ENCODE measurements at regions not wholly inside any gene's neighbourhood (a gene's known extent, or its start where the extent isn't known, plus 50 kb on each side); places are given as distances from the start of the nearest gene placed in this dataset.
A peak's percentile ranks its signal among the peaks of the same experiment; 100 is the strongest.

DNA sequence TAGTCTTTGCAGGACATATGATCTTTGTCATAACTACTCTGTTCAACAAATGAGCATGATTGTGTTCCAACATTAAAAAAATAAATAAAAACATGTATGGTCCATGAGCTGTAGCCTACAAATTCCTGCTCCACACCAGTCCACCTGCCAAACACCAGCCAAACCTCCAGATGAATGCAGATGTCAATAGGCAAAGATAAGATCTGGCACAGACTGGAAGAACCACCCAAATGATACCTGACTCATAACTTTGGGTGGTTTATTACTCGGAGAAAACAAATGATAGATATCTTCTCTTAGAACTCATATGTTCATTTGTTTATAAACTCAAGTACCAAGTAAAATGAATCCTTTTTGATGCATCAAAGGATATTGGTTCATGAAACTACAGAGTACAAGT lies 425.1 kb downstream of the GBA3 start:
- H3K4me3 ChIP-seq (ENCODE audit: low read depth, low read length), result no peak overlapping the region
- TF ChIP-seq, protein P1, sequence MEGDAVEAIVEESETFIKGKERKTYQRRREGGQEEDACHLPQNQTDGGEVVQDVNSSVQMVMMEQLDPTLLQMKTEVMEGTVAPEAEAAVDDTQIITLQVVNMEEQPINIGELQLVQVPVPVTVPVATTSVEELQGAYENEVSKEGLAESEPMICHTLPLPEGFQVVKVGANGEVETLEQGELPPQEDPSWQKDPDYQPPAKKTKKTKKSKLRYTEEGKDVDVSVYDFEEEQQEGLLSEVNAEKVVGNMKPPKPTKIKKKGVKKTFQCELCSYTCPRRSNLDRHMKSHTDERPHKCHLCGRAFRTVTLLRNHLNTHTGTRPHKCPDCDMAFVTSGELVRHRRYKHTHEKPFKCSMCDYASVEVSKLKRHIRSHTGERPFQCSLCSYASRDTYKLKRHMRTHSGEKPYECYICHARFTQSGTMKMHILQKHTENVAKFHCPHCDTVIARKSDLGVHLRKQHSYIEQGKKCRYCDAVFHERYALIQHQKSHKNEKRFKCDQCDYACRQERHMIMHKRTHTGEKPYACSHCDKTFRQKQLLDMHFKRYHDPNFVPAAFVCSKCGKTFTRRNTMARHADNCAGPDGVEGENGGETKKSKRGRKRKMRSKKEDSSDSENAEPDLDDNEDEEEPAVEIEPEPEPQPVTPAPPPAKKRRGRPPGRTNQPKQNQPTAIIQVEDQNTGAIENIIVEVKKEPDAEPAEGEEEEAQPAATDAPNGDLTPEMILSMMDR (IDR thresholded peaks at IDR 0.05; ENCODE audit: insufficient read depth, low read depth, low read length), result no peak
- DNase-seq (ENCODE audit: low read depth), result no peak

DNA sequence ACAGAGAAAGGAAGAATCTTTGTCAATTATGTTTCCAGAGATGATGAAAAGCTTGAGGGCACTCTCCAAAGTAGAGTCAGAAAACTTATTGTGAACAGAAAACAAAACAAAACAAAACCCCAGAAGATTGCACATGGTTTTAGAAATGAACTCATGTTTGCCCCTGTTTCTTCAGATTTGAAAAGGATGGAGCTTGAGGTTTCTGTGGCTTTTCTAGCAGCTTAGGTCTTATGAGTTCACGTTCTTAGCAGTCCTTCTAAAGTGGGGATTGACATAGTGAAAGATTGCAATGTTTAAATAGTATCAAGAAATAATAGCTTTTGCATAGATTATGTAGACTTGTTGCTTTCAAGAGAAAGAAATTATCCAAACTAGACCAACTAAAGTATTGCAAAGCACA lies 421.8 kb downstream of the GBA3 start:
- no peak for DNase-seq (ENCODE audit: low read depth)
- TF ChIP-seq, protein P1 (IDR thresholded peaks at IDR 0.05; ENCODE audit: insufficient read depth, low read depth, low read length), result no peak
- H3K4me3 ChIP-seq (ENCODE audit: low read depth, low read length), result no peak overlapping the region

DNA sequence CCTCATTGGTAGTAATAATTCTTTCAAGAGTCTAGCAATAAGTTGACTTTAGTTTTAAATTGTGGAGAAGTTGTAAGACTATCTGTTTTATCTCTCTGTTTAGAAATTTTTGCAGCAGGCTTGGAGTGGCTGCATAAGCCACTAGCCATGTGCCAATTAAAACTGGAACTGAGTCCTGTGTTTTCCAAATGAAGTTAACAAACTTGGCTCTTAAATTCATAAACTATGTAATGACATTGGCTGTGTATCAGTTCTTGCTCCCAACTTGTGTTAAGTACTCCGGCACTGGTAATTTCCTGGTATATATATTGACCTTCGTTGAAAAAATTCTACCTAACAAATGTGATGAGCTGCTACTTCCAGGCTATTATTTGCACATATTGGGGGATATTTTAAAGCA lies 420.4 kb downstream of the GBA3 start:
- TF ChIP-seq, protein P1 (IDR thresholded peaks at IDR 0.05; ENCODE audit: insufficient read depth, low read depth, low read length), result no peak
- no peak for DNase-seq (ENCODE audit: low read depth)

DNA sequence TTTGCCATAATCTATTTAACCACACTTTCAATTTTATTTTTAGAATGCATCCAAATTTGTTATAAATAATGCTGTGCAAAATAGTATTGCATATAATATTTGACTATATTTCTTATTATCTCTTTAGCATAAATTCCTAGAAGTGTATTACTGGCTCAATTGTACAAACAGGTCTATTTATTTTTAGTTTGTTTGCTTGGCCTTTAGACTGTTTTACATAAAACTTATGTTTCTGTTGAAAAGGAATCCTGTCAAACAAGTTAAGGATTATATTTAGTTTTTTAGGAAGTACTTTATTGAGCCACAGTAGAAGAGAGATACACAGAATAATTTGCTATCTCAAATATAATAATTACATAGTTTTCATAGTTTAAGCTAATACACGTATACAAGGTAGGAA lies 413.8 kb downstream of the GBA3 start:
- no peak for DNase-seq (ENCODE audit: low read depth)
- no peak overlapping the region for H3K4me3 ChIP-seq (ENCODE audit: low read depth, low read length)
- TF ChIP-seq, protein P1 (IDR thresholded peaks at IDR 0.05; ENCODE audit: insufficient read depth, low read depth, low read length), result no peak

More for the DNA sequence above, 420.4 kb downstream of the GBA3 start:
- H3K4me3 ChIP-seq (ENCODE audit: low read depth, low read length), result no peak overlapping the region

DNA sequence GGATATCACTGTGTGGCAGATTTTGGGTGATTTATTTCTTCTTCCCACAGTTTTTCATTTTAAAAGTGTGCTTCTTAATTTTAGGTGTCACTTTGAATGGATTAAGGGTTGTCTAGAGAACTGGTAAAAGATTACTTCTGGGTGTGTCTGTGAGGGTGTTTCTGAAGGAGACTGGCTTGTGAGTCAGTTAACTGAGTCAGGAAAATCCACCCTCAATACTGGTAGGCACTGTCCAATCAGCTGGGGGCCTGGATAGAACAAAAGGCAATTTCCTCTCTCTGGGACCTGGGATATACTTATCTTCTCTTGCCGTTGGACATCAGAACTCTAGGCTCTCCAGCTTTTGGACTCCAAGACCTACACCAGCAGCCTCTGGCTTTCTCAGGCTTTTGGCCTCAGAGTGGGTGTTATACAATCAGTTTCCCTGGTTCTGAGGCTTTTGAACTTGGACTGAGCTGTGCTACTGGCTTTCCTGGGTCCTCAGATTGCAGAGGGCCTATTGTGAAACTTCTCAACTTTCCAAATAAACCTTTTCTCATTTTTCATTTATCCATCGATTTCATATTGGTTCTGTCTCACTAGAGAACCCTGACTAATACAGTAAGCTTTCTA lies 413.1 kb downstream of the GBA3 start:
- no peak for DNase-seq (ENCODE audit: low read depth)

DNA sequence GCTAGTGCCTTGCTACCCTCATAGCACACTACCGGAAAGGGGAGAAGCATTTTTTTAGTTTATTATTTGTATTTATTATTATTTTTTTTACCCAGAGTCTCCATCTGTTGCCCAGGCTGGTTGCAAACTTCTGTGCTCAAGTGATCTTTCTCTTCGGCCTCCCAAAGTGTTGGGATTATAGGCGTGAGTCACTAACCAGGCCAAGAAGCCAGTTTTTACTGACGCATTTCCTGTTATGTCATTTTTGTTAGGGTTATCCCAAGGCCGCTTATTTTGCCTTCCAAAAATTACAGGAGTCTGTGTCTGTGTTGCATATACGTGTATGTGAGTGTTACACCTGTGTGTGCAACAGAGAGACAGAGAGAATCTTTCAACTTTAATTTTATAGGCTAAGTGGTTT lies 404.5 kb downstream of the GBA3 start:
- TF ChIP-seq, protein P1 (IDR thresholded peaks at IDR 0.05; ENCODE audit: insufficient read depth, low read depth, low read length), result no peak
- peak; percentile 53 for DNase-seq (ENCODE audit: low read depth)
- no peak overlapping the region for H3K4me3 ChIP-seq (ENCODE audit: low read depth, low read length)

More for the DNA sequence above, 413.1 kb downstream of the GBA3 start:
- no peak overlapping the region for H3K4me3 ChIP-seq (ENCODE audit: low read depth, low read length)
- TF ChIP-seq, protein P1 (IDR thresholded peaks at IDR 0.05; ENCODE audit: insufficient read depth, low read depth, low read length), result no peak

DNA sequence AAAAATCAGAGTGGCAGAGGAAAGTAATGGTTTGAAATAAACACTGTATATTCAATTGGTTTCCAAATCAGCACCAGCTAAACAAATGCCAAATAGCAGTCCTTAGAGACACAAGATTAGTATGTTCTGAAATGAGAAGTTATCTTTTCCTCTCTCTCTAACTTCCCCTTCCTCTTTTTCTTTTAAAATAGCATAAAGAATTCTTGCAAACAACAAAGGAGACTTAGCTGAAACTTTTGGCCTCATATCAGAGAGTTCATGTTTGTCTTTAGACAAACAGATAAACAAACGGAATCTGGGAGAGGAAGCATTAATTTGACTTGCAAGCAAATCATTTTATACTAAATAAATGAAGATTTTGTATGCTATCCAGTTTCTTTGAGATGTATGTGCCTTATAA lies 399.0 kb downstream of the GBA3 start:
- H3K4me3 ChIP-seq (ENCODE audit: low read depth, low read length), result no peak overlapping the region
- no peak for DNase-seq (ENCODE audit: low read depth)
- TF ChIP-seq, protein P1 (IDR thresholded peaks at IDR 0.05; ENCODE audit: insufficient read depth, low read depth, low read length), result no peak

Data from fibroblast of villous mesenchyme (primary cell).